ENCODE measurements at regions not wholly inside any gene's neighbourhood (a gene's known extent, or its start where the extent isn't known, plus 50 kb on each side); places are given as distances from the start of the nearest gene placed in this dataset.

- Histone ChIP-seq H3K9me3 (no peaks in the 10 kb centered on the region), H3K4me3 (no peak overlapping the region), H3K36me3 (no peaks in the 10 kb centered on the region), H3K27me3 (no peaks in the 10 kb centered on the region), H3K4me1 (ENCODE audit: insufficient read depth) (peaks cover 9% of the 10 kb centered on the region), H3K27ac (no peak overlapping the region)
- DNase-seq = no peak
- intact Hi-C loops (cut with DNase I) = no loop called here
- 92 to 95% (median 95%) methylated on average over 7 of the region's 7 CpGs for WGBS, 3 donors
- TF ChIP-seq CTCF (IDR thresholded peaks at IDR 0.05) (no peak), EP300 (IDR thresholded peaks at IDR 0.05) (no peak), POLR2A (IDR thresholded peaks at IDR 0.05) (no peak)
Measured at GRCh38 chr19:29004796-29005195, 208.2 kb downstream of the UQCRFS1 start.

- intact Hi-C loops (cut with DNase I) = no loop called here
- H3K4me1 ChIP-seq (ENCODE audit: insufficient read depth) = peaks cover 9% of the 10 kb centered on the region
- no peak for TF ChIP-seq EP300 (IDR thresholded peaks at IDR 0.05)
- TF ChIP-seq CTCF (IDR thresholded peaks at IDR 0.05) = no peak
- no peak overlapping the region for H3K4me3 ChIP-seq
- no peak for DNase-seq
- WGBS, 3 donors = 56 to 63% (median 56%) methylated on average over 7 of the region's 7 CpGs
- no peaks in the 10 kb centered on the region for H3K36me3 ChIP-seq
- no peaks in the 10 kb centered on the region for H3K27me3 ChIP-seq
- H3K27ac ChIP-seq = no peak overlapping the region
- H3K9me3 ChIP-seq = no peaks in the 10 kb centered on the region
Measured at GRCh38 chr19:29003641-29004409, 209.1 kb downstream of the UQCRFS1 start.

- peaks cover 9% of the 10 kb centered on the region for H3K4me1 ChIP-seq (ENCODE audit: insufficient read depth)
- H3K4me3 ChIP-seq = no peak overlapping the region
- H3K27me3 ChIP-seq = no peaks in the 10 kb centered on the region
- no peak for DNase-seq
- H3K36me3 ChIP-seq = no peaks in the 10 kb centered on the region
- TF ChIP-seq EP300 (IDR thresholded peaks at IDR 0.05) (no peak), CTCF (IDR thresholded peaks at IDR 0.05) (no peak), POLR2A (IDR thresholded peaks at IDR 0.05) (no peak)
- 22 to 27% (median 24%) methylated on average over 10 of the region's 10 CpGs for WGBS, 3 donors
- intact Hi-C loops (cut with DNase I) = no loop called here
- no peaks in the 10 kb centered on the region for H3K9me3 ChIP-seq
- H3K27ac ChIP-seq = peak overlapping the region in 1 of 2 donors; percentile 47
Measured at GRCh38 chr19:29002336-29002735, 210.6 kb downstream of the UQCRFS1 start.

- DNase-seq = no peak
- Histone ChIP-seq H3K4me3 (no peak overlapping the region), H3K27me3 (no peaks in the 10 kb centered on the region), H3K9me3 (no peaks in the 10 kb centered on the region), H3K36me3 (no peaks in the 10 kb centered on the region), H3K4me1 (ENCODE audit: insufficient read depth) (peaks cover 9% of the 10 kb centered on the region), H3K27ac (peak overlapping the region in 1 of 2 donors; percentile 47)
- 5 to 6% (median 5%) methylated on average over 12 of the region's 12 CpGs for WGBS, 3 donors
- intact Hi-C loops (cut with DNase I) = no loop called here
- TF ChIP-seq EP300 (IDR thresholded peaks at IDR 0.05) = no peak
- TF ChIP-seq CTCF (IDR thresholded peaks at IDR 0.05) = no peak
- TF ChIP-seq POLR2A (IDR thresholded peaks at IDR 0.05) = no peak
Measured at GRCh38 chr19:29001597-29002245, 211.2 kb downstream of the UQCRFS1 start.
